Naive thymus-derived CD8-positive, alpha-beta T cell (primary cell): ENCODE measurements at regions not wholly inside any gene's neighbourhood (a gene's known extent, or its start where the extent isn't known, plus 50 kb on each side); places are given as distances from the start of the nearest gene placed in this dataset.

ENCODE experiments used
- ATAC-seq, 2 donors: fragments of 150-1000 bp; cut with Tn5 transposase in 1 of 2; sonication (Bioruptor Pico), chemical (Tn5 transposase) in 1 of 2; 1 replicate in 1 of 2; 2 replicates in 1 of 2; pipeline ENCODE4 v1.10.0; 2021; ENCODE audit warnings: mild to moderate bottlenecking in 2 of 2, moderate library complexity in 2 of 2
- POLR2A ChIA-PET: fragments of 350-600 bp; sonication (Branson Sonifier 250); formaldehyde crosslinking; loops from one replicate; lab custom pipeline; 2021; ENCODE audit warnings: antibody characterized with exemption; lab: Charles Lee
- DNase-seq, 10 donors: peaks; one replicate each; pipeline versions ENCODE4 v3.0.0 to v3.0.0-alpha.2; 2020 to 2022
- H3K27ac Mint-ChIP-seq, 10 donors: one replicate each; pipeline ENCODE4 v1.8.0; 2020 to 2022; ENCODE audit warnings: mild to moderate bottlenecking in 10 of 10, mixed read lengths in 10 of 10, moderate library complexity in 4 of 10, inconsistent platforms in 1 of 10
- H3K27me3 Mint-ChIP-seq, 5 donors: one replicate each; pipeline ENCODE4 v1.8.0; 2021 to 2022; ENCODE audit warnings: mixed read lengths in 5 of 5
- H3K36me3 Mint-ChIP-seq, 3 donors: one replicate each; pipeline ENCODE4 v1.8.0; 2020 to 2022; ENCODE audit warnings: mixed read lengths in 3 of 3, mild to moderate bottlenecking in 2 of 3, inconsistent platforms in 1 of 3
- H3K4me1 Mint-ChIP-seq, 4 donors: one replicate each; pipeline ENCODE4 v1.8.0; 2021 to 2022; ENCODE audit warnings: mixed read lengths in 4 of 4
- H3K4me3 Mint-ChIP-seq, 10 donors: one replicate each; pipeline ENCODE4 v1.8.0; 2020 to 2022; ENCODE audit warnings: mild to moderate bottlenecking in 10 of 10, mixed read lengths in 10 of 10, moderate library complexity in 6 of 10, inconsistent platforms in 1 of 10
- H3K9me3 Mint-ChIP-seq, 9 donors: one replicate each; pipeline ENCODE4 v1.8.0; 2020 to 2022; ENCODE audit warnings: mixed read lengths in 9 of 9, mild to moderate bottlenecking in 3 of 9, inconsistent platforms in 1 of 9, moderate library complexity in 1 of 9

GRCh38 chr1:221149111-221149510 is 269.9 kb downstream of the HLX start:
- POLR2A ChIA-PET = no interaction called here
- H3K27ac Mint-ChIP-seq = no peak overlapping the region
- no peaks in the 10 kb centered on the region for H3K4me1 Mint-ChIP-seq
- no peak overlapping the region for H3K4me3 Mint-ChIP-seq
- H3K9me3 Mint-ChIP-seq = peaks cover 0 to 6% (median 0%) of the 10 kb centered on the region in 9 donors
- no peaks in the 10 kb centered on the region for H3K36me3 Mint-ChIP-seq
- no peak for DNase-seq
- peaks cover 0 to 3% (median 2%) of the 10 kb centered on the region in 5 donors for H3K27me3 Mint-ChIP-seq
- no peak for ATAC-seq

- POLR2A ChIA-PET = no interaction called here
- peaks cover 0 to 4% (median 0%) of the 10 kb centered on the region in 9 donors for H3K9me3 Mint-ChIP-seq
- DNase-seq (no peak), ATAC-seq (no peak)
- H3K4me3 Mint-ChIP-seq = no peak overlapping the region
- H3K36me3 Mint-ChIP-seq = no peaks in the 10 kb centered on the region
- H3K4me1 Mint-ChIP-seq = no peaks in the 10 kb centered on the region
- H3K27me3 Mint-ChIP-seq = peaks cover 0 to 3% (median 2%) of the 10 kb centered on the region in 5 donors
- no peak overlapping the region for H3K27ac Mint-ChIP-seq
Measured at GRCh38 chr1:221149555-221150075, 270.4 kb downstream of the HLX start.

DNA sequence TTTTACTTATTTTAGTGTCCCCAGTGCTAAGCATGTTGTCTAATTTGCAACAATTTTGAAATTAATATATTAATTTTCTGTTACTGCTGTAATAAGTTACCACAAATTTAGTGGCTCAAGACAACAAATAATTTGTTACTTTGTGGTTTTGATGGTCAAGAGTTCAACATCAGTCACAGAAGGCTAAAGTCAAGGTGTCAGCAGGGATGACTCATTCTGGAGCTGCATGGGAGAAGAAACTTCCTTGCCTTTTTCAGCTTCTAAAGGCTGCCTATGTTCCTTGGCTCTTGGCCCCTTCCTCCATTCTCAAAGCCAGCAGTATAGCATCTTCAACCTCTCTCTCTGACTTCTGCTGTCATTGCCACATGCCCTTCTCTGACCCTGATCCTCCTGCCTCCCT is 271.8 kb downstream of the HLX start:
- POLR2A ChIA-PET = no interaction called here
- no peaks in the 10 kb centered on the region for H3K36me3 Mint-ChIP-seq
- H3K4me1 Mint-ChIP-seq = no peaks in the 10 kb centered on the region
- H3K27me3 Mint-ChIP-seq = peaks cover 0 to 3% (median 2%) of the 10 kb centered on the region in 5 donors
- no peak for ATAC-seq
- no peak overlapping the region for H3K27ac Mint-ChIP-seq
- H3K9me3 Mint-ChIP-seq = peaks cover 0 to 4% (median 0%) of the 10 kb centered on the region in 9 donors
- no peak for DNase-seq
- H3K4me3 Mint-ChIP-seq = no peak overlapping the region

DNA sequence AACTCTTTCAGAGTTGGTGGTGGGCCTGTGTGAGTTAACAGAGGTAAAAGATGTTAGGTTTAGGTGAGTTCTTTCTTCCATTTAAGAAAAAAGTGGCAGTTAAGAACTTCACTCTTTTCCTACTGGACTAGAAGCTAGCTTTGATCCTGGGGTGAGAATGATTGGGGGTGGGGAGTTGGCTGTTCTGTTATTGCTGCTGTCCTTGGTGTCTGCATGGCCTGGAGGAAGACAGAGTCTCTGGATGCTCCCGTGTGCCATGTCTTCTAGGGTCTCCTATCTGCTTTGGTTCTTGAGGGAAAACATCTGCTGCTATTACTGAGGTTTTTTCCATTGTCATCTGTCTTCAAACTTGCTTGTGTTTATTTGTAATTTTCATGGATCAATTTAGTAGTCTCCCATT is 275.7 kb downstream of the HLX start:
- Mint-ChIP-seq H3K4me1 (peaks cover 0 to 5% (median 0%) of the 10 kb centered on the region in 4 donors), H3K4me3 (no peak overlapping the region), H3K27me3 (peaks cover 0 to 3% (median 0%) of the 10 kb centered on the region in 5 donors), H3K36me3 (no peaks in the 10 kb centered on the region), H3K9me3 (peaks cover 0 to 4% (median 0%) of the 10 kb centered on the region in 9 donors), H3K27ac (no peak overlapping the region)
- POLR2A ChIA-PET = no interaction called here
- ATAC-seq = no peak
- DNase-seq = no peak

DNA sequence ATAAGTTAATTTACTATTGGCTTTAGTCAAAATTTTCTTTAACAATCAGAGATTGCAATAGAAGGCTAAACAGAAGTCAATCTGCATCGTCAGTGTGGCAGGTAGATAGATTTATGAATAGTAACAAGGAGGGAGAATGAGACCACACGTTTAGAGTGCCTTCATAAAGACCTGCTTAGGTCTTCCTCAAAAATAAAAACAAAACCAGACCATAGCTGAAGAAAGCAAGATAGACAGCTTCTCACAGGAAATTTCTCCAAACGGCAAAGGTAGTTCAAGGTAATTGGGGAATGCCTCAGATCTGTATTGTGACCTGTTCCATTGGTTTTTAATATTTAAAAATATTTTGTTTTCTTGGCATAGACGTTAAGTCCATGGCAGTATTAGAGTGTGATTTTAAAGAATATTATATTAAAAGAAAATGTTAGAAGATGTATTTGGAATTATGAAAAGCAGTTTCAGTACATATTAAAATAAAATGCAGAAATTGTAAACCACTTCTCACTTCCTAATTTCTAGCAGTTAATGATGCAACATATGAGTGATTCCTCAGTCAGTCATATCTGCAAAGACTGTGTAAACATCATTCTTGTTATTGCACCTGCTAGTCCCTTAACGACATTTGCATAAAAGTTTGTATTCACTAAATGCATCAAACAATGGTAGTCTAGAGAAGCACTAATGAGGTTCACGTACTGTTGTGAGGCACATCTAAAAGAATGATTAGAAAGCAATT is 278.0 kb downstream of the HLX start:
- Mint-ChIP-seq H3K27ac (no peak overlapping the region), H3K9me3 (peaks cover 0 to 2% (median 0%) of the 10 kb centered on the region in 9 donors), H3K4me1 (peaks cover 0 to 8% (median 0%) of the 10 kb centered on the region in 4 donors), H3K4me3 (no peak overlapping the region), H3K36me3 (no peaks in the 10 kb centered on the region), H3K27me3 (peaks cover 0 to 14% (median 3%) of the 10 kb centered on the region in 5 donors)
- POLR2A ChIA-PET = no interaction called here
- DNase-seq (no peak), ATAC-seq (no peak)

DNA sequence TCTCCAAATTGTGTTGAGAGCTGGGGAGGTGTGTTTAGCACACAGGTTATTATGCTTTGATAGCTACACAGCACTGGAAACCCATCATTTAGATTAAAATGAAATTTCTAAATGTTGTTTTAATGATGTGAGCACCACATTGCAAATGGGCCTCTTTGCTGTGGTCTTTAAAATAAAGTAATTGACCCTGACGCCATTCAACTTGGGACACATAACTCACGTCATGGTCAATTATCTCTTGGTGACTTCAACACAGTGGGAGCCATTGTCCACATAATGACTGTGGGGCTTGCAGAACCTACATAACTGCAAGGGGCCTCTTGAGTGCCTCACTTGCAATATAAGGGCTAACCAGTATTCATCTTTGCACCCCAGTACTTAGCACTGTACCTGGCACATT is 280.4 kb downstream of the HLX start:
- DNase-seq (no peak), ATAC-seq (no peak)
- POLR2A ChIA-PET = no interaction called here
- Mint-ChIP-seq H3K4me3 (no peak overlapping the region), H3K4me1 (peaks cover 0 to 8% (median 0%) of the 10 kb centered on the region in 4 donors), H3K36me3 (no peaks in the 10 kb centered on the region), H3K9me3 (no peaks in the 10 kb centered on the region), H3K27me3 (peaks cover 0 to 20% (median 9%) of the 10 kb centered on the region in 5 donors), H3K27ac (no peak overlapping the region)

GRCh38 chr1:221161571-221162041 is 282.4 kb downstream of the HLX start:
- H3K4me1 Mint-ChIP-seq = peaks cover 0 to 17% (median 0%) of the 10 kb centered on the region in 4 donors
- peak overlapping the region in 1 of 10 donors; percentile 81 for H3K27ac Mint-ChIP-seq
- peaks cover 0 to 4% (median 0%) of the 10 kb centered on the region in 9 donors for H3K9me3 Mint-ChIP-seq
- no peak overlapping the region for H3K4me3 Mint-ChIP-seq
- ATAC-seq = no peak
- peaks cover 0 to 33% (median 15%) of the 10 kb centered on the region in 5 donors for H3K27me3 Mint-ChIP-seq
- no peak for DNase-seq
- H3K36me3 Mint-ChIP-seq = no peaks in the 10 kb centered on the region
- POLR2A ChIA-PET = no interaction called here

DNA sequence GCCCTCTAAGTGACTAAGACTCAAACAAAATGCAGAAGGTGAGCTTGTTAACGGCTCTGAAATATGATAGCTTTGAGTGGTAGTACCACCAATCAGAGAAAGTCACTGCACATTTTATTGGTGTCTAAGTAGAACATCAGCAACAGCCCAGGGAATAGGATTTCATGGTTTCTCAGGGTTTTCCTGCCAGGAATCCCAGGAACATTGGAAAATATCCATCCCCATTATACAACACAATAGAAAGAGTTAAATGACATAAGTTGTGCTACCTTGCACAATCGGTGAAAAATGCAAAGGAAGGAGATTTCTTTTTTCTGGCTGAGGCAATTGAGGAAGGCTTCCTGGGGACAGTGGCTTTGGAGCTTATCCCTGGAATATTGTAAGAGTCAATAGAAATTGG is 283.1 kb downstream of the HLX start:
- peaks cover 0 to 22% (median under 1%) of the 10 kb centered on the region in 4 donors for H3K4me1 Mint-ChIP-seq
- no peak for DNase-seq
- POLR2A ChIA-PET = no interaction called here
- peaks cover under 1 to 41% (median 19%) of the 10 kb centered on the region in 5 donors for H3K27me3 Mint-ChIP-seq
- ATAC-seq = no peak
- H3K9me3 Mint-ChIP-seq = peaks cover 0 to 4% (median 0%) of the 10 kb centered on the region in 9 donors
- H3K36me3 Mint-ChIP-seq = no peaks in the 10 kb centered on the region
- no peak overlapping the region for H3K27ac Mint-ChIP-seq
- H3K4me3 Mint-ChIP-seq = no peak overlapping the region

GRCh38 chr1:221162939-221163338 is 283.7 kb downstream of the HLX start:
- H3K4me1 Mint-ChIP-seq = peaks cover 0 to 25% (median under 1%) of the 10 kb centered on the region in 4 donors
- no peak for ATAC-seq
- H3K36me3 Mint-ChIP-seq = no peaks in the 10 kb centered on the region

GRCh38 chr1:221164029-221164428 is 284.8 kb downstream of the HLX start:
- POLR2A ChIA-PET = no interaction called here
- ATAC-seq = no peak
- peaks cover 4 to 47% (median 19%) of the 10 kb centered on the region in 5 donors for H3K27me3 Mint-ChIP-seq

More at GRCh38 chr1:221162939-221163338, 283.7 kb downstream of the HLX start:
- DNase-seq = no peak
- H3K9me3 Mint-ChIP-seq = peaks cover 0 to 4% (median 0%) of the 10 kb centered on the region in 9 donors
- no peak overlapping the region for H3K4me3 Mint-ChIP-seq
- H3K27me3 Mint-ChIP-seq = peaks cover 4 to 46% (median 19%) of the 10 kb centered on the region in 5 donors
- H3K27ac Mint-ChIP-seq = no peak overlapping the region
- POLR2A ChIA-PET = no interaction called here

GRCh38 chr1:221164951-221165838 is 286.0 kb downstream of the HLX start:
- Mint-ChIP-seq H3K27me3 (peaks cover 4 to 47% (median 19%) of the 10 kb centered on the region in 5 donors), H3K9me3 (peaks cover 0 to 4% (median 0%) of the 10 kb centered on the region in 9 donors), H3K4me1 (peaks cover 0 to 25% (median under 1%) of the 10 kb centered on the region in 4 donors), H3K4me3 (no peak overlapping the region), H3K36me3 (no peaks in the 10 kb centered on the region), H3K27ac (no peak overlapping the region)
- no peak for ATAC-seq
- no peak for DNase-seq
- POLR2A ChIA-PET = no interaction called here

More at GRCh38 chr1:221164029-221164428, 284.8 kb downstream of the HLX start:
- DNase-seq = no peak
- Mint-ChIP-seq H3K36me3 (no peaks in the 10 kb centered on the region), H3K4me1 (peaks cover 0 to 25% (median under 1%) of the 10 kb centered on the region in 4 donors), H3K27ac (no peak overlapping the region), H3K9me3 (peaks cover 0 to 4% (median 0%) of the 10 kb centered on the region in 9 donors), H3K4me3 (no peak overlapping the region)

GRCh38 chr1:221165839-221166500 is 286.7 kb downstream of the HLX start:
- POLR2A ChIA-PET = no interaction called here
- Mint-ChIP-seq H3K4me1 (peaks cover 0 to 25% (median under 1%) of the 10 kb centered on the region in 4 donors), H3K36me3 (no peaks in the 10 kb centered on the region), H3K27ac (no peak overlapping the region), H3K4me3 (no peak overlapping the region), H3K27me3 (peaks cover 4 to 45% (median 19%) of the 10 kb centered on the region in 5 donors), H3K9me3 (peaks cover 0 to 5% (median 0%) of the 10 kb centered on the region in 9 donors)
- ATAC-seq (no peak), DNase-seq (no peak)
